ENCODE measurements at regions not wholly inside any gene's neighbourhood (a gene's known extent, or its start where the extent isn't known, plus 50 kb on each side); places are given as distances from the start of the nearest gene placed in this dataset.

DNA sequence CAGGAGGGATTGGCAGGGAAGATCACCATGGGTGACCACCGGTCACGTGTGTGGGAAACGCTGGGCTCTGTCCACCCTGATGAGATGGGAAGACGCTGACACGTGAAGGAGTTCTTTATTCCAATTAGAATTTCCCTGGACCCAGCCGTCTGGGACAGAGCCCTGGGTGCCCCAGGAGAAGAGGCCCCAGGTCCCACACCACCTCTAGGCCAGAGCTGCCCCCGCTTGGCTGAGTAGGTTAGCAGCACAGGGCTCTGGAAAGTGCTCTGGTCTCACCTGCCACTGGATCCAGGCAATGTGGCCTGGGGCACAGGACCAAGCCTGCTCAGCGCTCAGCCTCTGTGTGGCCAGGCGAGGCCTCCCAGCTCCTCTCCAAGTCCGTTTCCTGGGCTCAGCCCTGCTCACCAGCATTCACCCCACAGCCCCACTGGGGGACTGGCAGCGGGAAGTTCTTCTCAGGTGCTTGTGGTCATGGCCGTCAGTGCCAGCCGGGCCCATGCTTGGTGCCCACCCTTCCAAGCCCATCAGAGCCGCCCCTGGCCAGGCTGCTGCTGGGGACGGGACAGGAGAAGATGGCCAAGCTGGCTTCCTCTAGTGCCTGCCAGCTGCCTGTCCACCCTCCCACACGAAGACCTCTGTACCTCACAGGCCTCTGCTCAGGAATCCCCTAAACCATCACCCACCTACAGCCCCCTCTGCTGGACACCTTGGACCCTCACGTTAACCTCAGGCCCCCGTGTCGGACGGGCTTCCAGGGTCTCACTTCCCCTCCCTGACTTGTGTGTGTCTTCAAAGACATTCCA is 62.5 kb upstream of the FGF3 start:
- peaks cover 0 to 9% (median 8%) of the 10 kb centered on the region in 3 donors for H3K27me3 ChIP-seq

DNA sequence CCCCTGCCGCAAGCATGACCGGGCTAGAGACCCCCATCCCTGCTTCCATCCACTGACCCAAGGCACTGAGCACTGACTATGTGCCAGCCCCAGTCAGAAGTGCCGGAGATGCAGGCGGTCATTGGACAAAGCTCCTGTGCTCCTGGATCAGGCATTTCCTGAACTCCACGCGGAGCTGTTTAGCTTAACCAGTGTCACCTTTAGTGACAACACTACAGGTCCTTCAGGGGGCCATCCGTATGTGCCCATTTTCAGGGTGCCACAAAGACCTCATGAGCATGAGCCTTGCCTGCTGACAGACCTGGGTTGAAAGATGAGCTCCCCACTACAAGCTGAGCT is 63.0 kb upstream of the FGF3 start:
- ATAC-seq (no peak), DNase-seq (no peak)
- Histone ChIP-seq H3K27ac (no peak overlapping the region), H3K4me3 (no peak overlapping the region), H3K4me1 (no peaks in the 10 kb centered on the region), H3K27me3 (peaks cover 0 to 9% (median 6%) of the 10 kb centered on the region in 3 donors), H3K9me3 (no peaks in the 10 kb centered on the region), H3K36me3 (no peaks in the 10 kb centered on the region)
- intact Hi-C loops (cut with DNase I; ENCODE audit: low total_unique reads): no loop called here
- in situ Hi-C loops (cut with MboI; ENCODE audit: low sequenced_read_pairs in 4 of 4): loop anchor here in 1 of 4 donors (25.0 kb wide), 1 partner anchor 195 kb away; the partner anchor contains the start of gene LTO1
- TF ChIP-seq, protein P1, sequence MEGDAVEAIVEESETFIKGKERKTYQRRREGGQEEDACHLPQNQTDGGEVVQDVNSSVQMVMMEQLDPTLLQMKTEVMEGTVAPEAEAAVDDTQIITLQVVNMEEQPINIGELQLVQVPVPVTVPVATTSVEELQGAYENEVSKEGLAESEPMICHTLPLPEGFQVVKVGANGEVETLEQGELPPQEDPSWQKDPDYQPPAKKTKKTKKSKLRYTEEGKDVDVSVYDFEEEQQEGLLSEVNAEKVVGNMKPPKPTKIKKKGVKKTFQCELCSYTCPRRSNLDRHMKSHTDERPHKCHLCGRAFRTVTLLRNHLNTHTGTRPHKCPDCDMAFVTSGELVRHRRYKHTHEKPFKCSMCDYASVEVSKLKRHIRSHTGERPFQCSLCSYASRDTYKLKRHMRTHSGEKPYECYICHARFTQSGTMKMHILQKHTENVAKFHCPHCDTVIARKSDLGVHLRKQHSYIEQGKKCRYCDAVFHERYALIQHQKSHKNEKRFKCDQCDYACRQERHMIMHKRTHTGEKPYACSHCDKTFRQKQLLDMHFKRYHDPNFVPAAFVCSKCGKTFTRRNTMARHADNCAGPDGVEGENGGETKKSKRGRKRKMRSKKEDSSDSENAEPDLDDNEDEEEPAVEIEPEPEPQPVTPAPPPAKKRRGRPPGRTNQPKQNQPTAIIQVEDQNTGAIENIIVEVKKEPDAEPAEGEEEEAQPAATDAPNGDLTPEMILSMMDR (IDR thresholded peaks at IDR 0.05 in 4 of 5, conservative IDR thresholded peaks at IDR 0.05 in 1 of 5): no peak
- no peak for TF ChIP-seq POLR2A (IDR thresholded peaks at IDR 0.05)

More for the DNA sequence above, 62.5 kb upstream of the FGF3 start:
- Histone ChIP-seq H3K27ac (no peak overlapping the region), H3K4me3 (no peak overlapping the region), H3K36me3 (no peaks in the 10 kb centered on the region), H3K9me3 (no peaks in the 10 kb centered on the region), H3K4me1 (no peaks in the 10 kb centered on the region)
- ATAC-seq (no peak), DNase-seq (no peak)
- intact Hi-C loops (cut with DNase I; ENCODE audit: low total_unique reads) (no loop called here), in situ Hi-C loops (cut with MboI; ENCODE audit: low sequenced_read_pairs in 4 of 4) (loop anchor here in 1 of 4 donors (25.0 kb wide), 1 partner anchor 194 kb away; the partner anchor contains the start of gene LTO1)
- TF ChIP-seq, protein P1 (IDR thresholded peaks at IDR 0.05 in 4 of 5, conservative IDR thresholded peaks at IDR 0.05 in 1 of 5): no peak

- intact Hi-C loops (cut with DNase I; ENCODE audit: low total_unique reads) (no loop called here), in situ Hi-C loops (cut with MboI; ENCODE audit: low sequenced_read_pairs in 4 of 4) (loop anchor here in 1 of 4 donors (25.0 kb wide), 1 partner anchor 196 kb away; the partner anchor contains the start of gene LTO1)
- no peak for DNase-seq
- Histone ChIP-seq H3K4me3 (no peak overlapping the region), H3K36me3 (no peaks in the 10 kb centered on the region), H3K4me1 (no peaks in the 10 kb centered on the region), H3K27ac (no peak overlapping the region), H3K27me3 (peaks cover 0 to 9% (median 5%) of the 10 kb centered on the region in 3 donors), H3K9me3 (no peaks in the 10 kb centered on the region)
- ATAC-seq: no peak
- TF ChIP-seq POLR2A (IDR thresholded peaks at IDR 0.05): no peak
- TF ChIP-seq, protein P1 (IDR thresholded peaks at IDR 0.05 in 4 of 5, conservative IDR thresholded peaks at IDR 0.05 in 1 of 5): no peak
Measured at GRCh38 chr11:69883292-69884255, 64.4 kb upstream of the FGF3 start.

DNA sequence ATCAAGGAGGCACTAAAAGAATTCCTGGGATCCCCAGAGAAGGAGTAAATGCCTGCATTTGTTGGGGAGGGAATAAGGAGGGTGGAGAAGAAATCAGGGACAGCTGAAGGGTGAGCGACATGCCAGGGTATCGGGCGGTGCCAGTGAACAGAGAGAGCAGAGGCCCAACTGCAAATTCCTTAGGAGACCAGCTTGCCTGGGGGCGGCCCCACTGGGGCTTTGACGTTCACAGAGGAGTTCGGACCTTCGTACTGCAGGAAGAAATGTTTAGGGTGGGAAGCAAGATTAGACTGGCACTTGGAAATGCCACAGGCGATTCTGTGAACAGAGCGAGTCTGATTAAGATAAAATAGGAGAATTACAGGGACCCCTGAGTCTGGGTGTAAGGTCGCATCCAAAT is 65.1 kb upstream of the FGF3 start:
- in situ Hi-C loops (cut with MboI; ENCODE audit: low sequenced_read_pairs in 4 of 4): loop anchor here in 1 of 4 donors (25.0 kb wide), 1 partner anchor 197 kb away; the partner anchor contains the start of gene LTO1
- Histone ChIP-seq H3K4me1 (no peaks in the 10 kb centered on the region), H3K9me3 (no peaks in the 10 kb centered on the region), H3K4me3 (no peak overlapping the region), H3K36me3 (no peaks in the 10 kb centered on the region), H3K27ac (no peak overlapping the region), H3K27me3 (peaks cover 5 to 13% (median 7%) of the 10 kb centered on the region in 3 donors)
- TF ChIP-seq, protein P1 (IDR thresholded peaks at IDR 0.05 in 4 of 5, conservative IDR thresholded peaks at IDR 0.05 in 1 of 5): no peak
- TF ChIP-seq POLR2A (IDR thresholded peaks at IDR 0.05): no peak
- DNase-seq: no peak
- ATAC-seq: no peak
- intact Hi-C loops (cut with DNase I; ENCODE audit: low total_unique reads): no loop called here
